ENCODE measurements at regions not wholly inside any gene's neighbourhood (a gene's known extent, or its start where the extent isn't known, plus 50 kb on each side); places are given as distances from the start of the nearest gene placed in this dataset.

DNA sequence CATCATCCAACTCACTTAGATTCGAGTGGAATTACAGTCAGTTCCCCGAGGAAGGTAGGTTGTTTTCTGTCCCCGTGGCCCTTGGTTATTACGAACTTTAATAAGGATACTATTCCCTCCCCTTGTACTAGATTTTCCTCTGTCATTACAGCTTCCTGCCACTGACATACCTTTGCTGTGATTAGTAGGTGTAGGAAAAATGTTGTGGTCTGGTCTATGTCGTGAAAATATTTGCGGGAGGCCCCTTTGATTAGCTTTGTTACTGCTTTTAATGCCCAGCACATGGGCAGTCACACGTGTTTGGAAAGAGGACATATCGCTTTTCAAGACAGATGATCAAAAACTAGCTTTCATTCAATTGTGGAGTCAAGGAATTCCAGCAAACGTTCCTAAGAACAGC, 92.2 kb downstream of the GATA3 start:
- no peaks in the 10 kb centered on the region for H4K20me1 ChIP-seq (ENCODE audit: insufficient read depth)
- no peaks in the 10 kb centered on the region for H3K4me1 ChIP-seq (ENCODE audit: insufficient read depth)
- H3K27me3 ChIP-seq (replicated peaks; ENCODE audit: insufficient read depth): no peaks in the 10 kb centered on the region
- H3K36me3 ChIP-seq (ENCODE audit: low read depth): no peaks in the 10 kb centered on the region
- no peaks in the 10 kb centered on the region for H3K9me3 ChIP-seq (ENCODE audit: low read depth)
- H3F3A ChIP-seq (ENCODE audit: insufficient read depth): no peaks in the 10 kb centered on the region
- TF ChIP-seq EZH2phosphoT487 (IDR thresholded peaks at IDR 0.05; ENCODE audit: insufficient read depth, low read depth): no peak
- TF ChIP-seq EZH2 (IDR thresholded peaks at IDR 0.05; ENCODE audit: insufficient read depth, poor library complexity, severe bottlenecking): no peak
- no peak overlapping the region for H2AFZ ChIP-seq
- no peaks in the 10 kb centered on the region for H3K79me2 ChIP-seq (ENCODE audit: insufficient read depth)
- H3K27ac ChIP-seq: no peak overlapping the region
- in situ Hi-C loops (cut with MboI): no loop called here
- H3K4me2 ChIP-seq (ENCODE audit: unreplicated experiment): no peak overlapping the region
- no peak overlapping the region for H3K4me3 ChIP-seq
- WGBS, 2 experiments (ENCODE audit: low coverage in 1 of 2, low lambda C conversion rate in 2 of 2, missing lambda C conversion rate in 2 of 2): 9 to 12% methylated on average over 9 of the region's 9 CpGs
- no peaks in the 10 kb centered on the region for H3K9me2 ChIP-seq (ENCODE audit: insufficient read depth)
- H3K9ac ChIP-seq: no peak overlapping the region
- no peak for DNase-seq

DNA sequence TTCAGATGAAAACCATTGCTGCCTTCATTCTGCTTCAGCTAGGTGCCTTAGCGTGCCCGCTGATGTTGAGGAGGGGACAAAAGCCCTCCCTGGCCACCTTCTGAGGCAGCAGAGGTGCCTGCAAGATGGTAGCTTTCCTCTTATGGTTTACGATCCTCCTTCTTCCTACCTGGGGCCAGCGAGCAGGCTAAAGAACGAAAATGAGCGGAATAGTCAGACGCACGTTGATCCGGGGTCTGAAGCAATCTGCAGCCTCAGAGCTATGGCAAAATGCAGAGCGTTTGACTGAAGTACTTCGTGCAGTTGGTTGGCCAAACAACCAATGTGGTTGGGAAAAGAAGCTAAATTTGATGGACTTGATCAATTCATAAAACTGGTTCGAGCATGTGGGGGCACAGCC, 95.5 kb downstream of the GATA3 start:
- WGBS, 2 experiments (ENCODE audit: low coverage in 1 of 2, low lambda C conversion rate in 2 of 2, missing lambda C conversion rate in 2 of 2): 49 to 55% methylated on average over 12 of the region's 12 CpGs
- Histone ChIP-seq H3K27me3 (replicated peaks; ENCODE audit: insufficient read depth) (no peaks in the 10 kb centered on the region), H3K9me3 (ENCODE audit: low read depth) (no peaks in the 10 kb centered on the region), H4K20me1 (ENCODE audit: insufficient read depth) (no peaks in the 10 kb centered on the region), H3F3A (ENCODE audit: insufficient read depth) (no peaks in the 10 kb centered on the region), H3K4me1 (ENCODE audit: insufficient read depth) (no peaks in the 10 kb centered on the region), H3K4me2 (ENCODE audit: unreplicated experiment) (no peak overlapping the region), H3K9ac (no peak overlapping the region), H2AFZ (no peak overlapping the region), H3K9me2 (ENCODE audit: insufficient read depth) (no peaks in the 10 kb centered on the region), H3K27ac (no peak overlapping the region), H3K36me3 (ENCODE audit: low read depth) (no peaks in the 10 kb centered on the region), H3K79me2 (ENCODE audit: insufficient read depth) (no peaks in the 10 kb centered on the region), H3K4me3 (no peak overlapping the region)
- in situ Hi-C loops (cut with MboI): no loop called here
- no peak for DNase-seq
- TF ChIP-seq EZH2phosphoT487 (IDR thresholded peaks at IDR 0.05; ENCODE audit: insufficient read depth, low read depth): no peak
- no peak for TF ChIP-seq EZH2 (IDR thresholded peaks at IDR 0.05; ENCODE audit: insufficient read depth, poor library complexity, severe bottlenecking)

DNA sequence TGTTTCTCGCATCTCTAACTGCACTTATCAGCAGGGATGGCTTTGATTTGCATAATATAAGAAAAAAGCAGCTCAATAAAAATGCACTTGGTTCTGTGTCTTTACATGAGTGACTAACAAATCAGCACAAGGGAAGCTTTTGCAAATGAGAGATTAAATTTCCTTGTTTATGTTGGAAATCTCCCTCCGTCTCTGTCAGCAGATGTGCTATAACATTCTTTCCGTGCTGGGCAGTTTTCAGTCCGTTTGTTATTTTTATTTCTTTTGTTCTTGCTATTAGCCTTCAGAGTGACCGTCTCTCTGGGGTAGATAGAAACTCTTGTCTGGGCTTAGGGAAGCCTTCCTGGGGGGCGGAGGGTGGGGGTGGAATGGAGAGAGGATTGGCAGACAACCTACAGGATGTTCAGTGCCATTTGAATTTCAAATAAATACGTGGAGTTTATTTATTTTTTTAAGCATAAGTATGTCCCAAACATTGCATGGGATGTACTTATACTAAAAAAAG, 96.0 kb downstream of the GATA3 start:
- no peaks in the 10 kb centered on the region for H3K9me3 ChIP-seq (ENCODE audit: low read depth)
- H3K9me2 ChIP-seq (ENCODE audit: insufficient read depth): no peaks in the 10 kb centered on the region
- H3F3A ChIP-seq (ENCODE audit: insufficient read depth): no peaks in the 10 kb centered on the region
- H2AFZ ChIP-seq: no peak overlapping the region
- no peak overlapping the region for H3K4me3 ChIP-seq
- no peaks in the 10 kb centered on the region for H3K79me2 ChIP-seq (ENCODE audit: insufficient read depth)
- no peak overlapping the region for H3K9ac ChIP-seq
- no peak overlapping the region for H3K27ac ChIP-seq
- H4K20me1 ChIP-seq (ENCODE audit: insufficient read depth): no peaks in the 10 kb centered on the region
- H3K27me3 ChIP-seq (replicated peaks; ENCODE audit: insufficient read depth): no peaks in the 10 kb centered on the region
- WGBS, 2 experiments (ENCODE audit: low coverage in 1 of 2, low lambda C conversion rate in 2 of 2, missing lambda C conversion rate in 2 of 2): 20 to 23% methylated on average over 7 of the region's 7 CpGs
- in situ Hi-C loops (cut with MboI): no loop called here
- TF ChIP-seq EZH2 (IDR thresholded peaks at IDR 0.05; ENCODE audit: insufficient read depth, poor library complexity, severe bottlenecking) (no peak), EZH2phosphoT487 (IDR thresholded peaks at IDR 0.05; ENCODE audit: insufficient read depth, low read depth) (no peak)
- no peaks in the 10 kb centered on the region for H3K4me1 ChIP-seq (ENCODE audit: insufficient read depth)
- H3K4me2 ChIP-seq (ENCODE audit: unreplicated experiment): no peak overlapping the region
- no peak for DNase-seq
- H3K36me3 ChIP-seq (ENCODE audit: low read depth): no peaks in the 10 kb centered on the region

DNA sequence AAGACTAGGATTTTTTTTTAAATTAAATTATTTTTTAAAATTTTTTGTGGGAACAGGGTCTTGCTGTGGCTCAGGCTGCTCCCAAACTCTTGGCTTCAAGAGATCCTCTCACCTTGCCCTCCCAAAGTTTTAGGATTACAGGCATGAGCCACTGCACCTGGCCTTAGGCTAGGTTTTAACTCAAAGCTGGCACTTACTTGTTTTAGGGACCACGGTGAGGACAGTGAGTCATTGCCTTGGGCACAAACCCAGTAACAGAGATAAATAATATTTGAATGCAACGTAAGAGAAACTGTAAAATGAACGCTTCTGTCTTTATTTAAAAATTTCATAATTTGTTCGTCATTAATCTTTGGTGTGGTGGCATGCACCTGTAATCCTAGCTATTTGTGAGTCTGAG, 96.6 kb downstream of the GATA3 start:
- 42 to 47% methylated on average over 4 of the region's 4 CpGs for WGBS, 2 experiments (ENCODE audit: low coverage in 1 of 2, low lambda C conversion rate in 2 of 2, missing lambda C conversion rate in 2 of 2)
- in situ Hi-C loops (cut with MboI): no loop called here
- Histone ChIP-seq H3K9me2 (ENCODE audit: insufficient read depth) (no peaks in the 10 kb centered on the region), H2AFZ (no peak overlapping the region), H3K36me3 (ENCODE audit: low read depth) (no peaks in the 10 kb centered on the region), H3K4me3 (no peak overlapping the region), H3K27me3 (replicated peaks; ENCODE audit: insufficient read depth) (no peaks in the 10 kb centered on the region), H3K79me2 (ENCODE audit: insufficient read depth) (no peaks in the 10 kb centered on the region), H3K9me3 (ENCODE audit: low read depth) (no peaks in the 10 kb centered on the region), H3K4me1 (ENCODE audit: insufficient read depth) (no peaks in the 10 kb centered on the region), H3K27ac (no peak overlapping the region), H3K9ac (no peak overlapping the region), H3F3A (ENCODE audit: insufficient read depth) (no peaks in the 10 kb centered on the region), H3K4me2 (ENCODE audit: unreplicated experiment) (no peak overlapping the region), H4K20me1 (ENCODE audit: insufficient read depth) (no peaks in the 10 kb centered on the region)
- TF ChIP-seq EZH2 (IDR thresholded peaks at IDR 0.05; ENCODE audit: insufficient read depth, poor library complexity, severe bottlenecking): no peak
- no peak for TF ChIP-seq EZH2phosphoT487 (IDR thresholded peaks at IDR 0.05; ENCODE audit: insufficient read depth, low read depth)
- no peak for DNase-seq

DNA sequence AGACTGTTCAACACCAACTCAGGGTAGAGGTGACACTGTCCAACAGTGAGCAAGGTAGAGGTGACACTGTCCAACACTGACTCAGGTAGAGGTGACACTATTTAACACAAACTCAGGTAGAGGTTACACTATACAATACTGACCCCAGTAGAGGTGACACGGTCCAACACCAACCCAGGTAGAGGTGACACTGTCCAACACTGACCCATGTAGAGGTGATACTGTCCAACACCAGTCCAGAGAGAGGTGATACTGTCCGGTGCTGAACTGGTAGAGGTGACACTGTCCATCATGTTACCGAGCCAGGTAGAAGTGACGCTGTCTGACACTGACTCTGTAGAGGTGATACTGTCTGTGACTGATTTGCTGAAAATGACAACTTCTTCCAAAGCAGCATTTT, 102.4 kb downstream of the GATA3 start:
- no peak for TF ChIP-seq EZH2phosphoT487 (IDR thresholded peaks at IDR 0.05; ENCODE audit: insufficient read depth, low read depth)
- TF ChIP-seq EZH2 (IDR thresholded peaks at IDR 0.05; ENCODE audit: insufficient read depth, poor library complexity, severe bottlenecking): no peak
- H3K9me3 ChIP-seq (ENCODE audit: low read depth): no peaks in the 10 kb centered on the region

More for the DNA sequence above, 102.4 kb downstream of the GATA3 start:
- WGBS, 2 experiments (ENCODE audit: low coverage in 1 of 2, low lambda C conversion rate in 2 of 2, missing lambda C conversion rate in 2 of 2): 55 to 70% methylated on average over 4 of the region's 4 CpGs
- Histone ChIP-seq H3K27me3 (replicated peaks; ENCODE audit: insufficient read depth) (no peaks in the 10 kb centered on the region), H3K4me2 (ENCODE audit: unreplicated experiment) (no peak overlapping the region), H3K36me3 (ENCODE audit: low read depth) (no peaks in the 10 kb centered on the region), H3K27ac (no peak overlapping the region), H3K9ac (no peak overlapping the region), H2AFZ (no peak overlapping the region), H3K4me1 (ENCODE audit: insufficient read depth) (no peaks in the 10 kb centered on the region), H3K4me3 (no peak overlapping the region), H3F3A (ENCODE audit: insufficient read depth) (no peaks in the 10 kb centered on the region), H3K9me2 (ENCODE audit: insufficient read depth) (no peaks in the 10 kb centered on the region), H3K79me2 (ENCODE audit: insufficient read depth) (no peaks in the 10 kb centered on the region), H4K20me1 (ENCODE audit: insufficient read depth) (no peaks in the 10 kb centered on the region)
- in situ Hi-C loops (cut with MboI): no loop called here
- DNase-seq: no peak
